Hematopoietic multipotent progenitor cell treated with erythropoietin and hydrocortisone succinate and interleukin-3 and kit ligand, for 4 days (in vitro differentiated cells): ENCODE measurements at regions not wholly inside any gene's neighbourhood (a gene's known extent, or its start where the extent isn't known, plus 50 kb on each side); places are given as distances from the start of the nearest gene placed in this dataset.

Experiments used
- DNase-seq: peaks from one replicate; pipeline ENCODE4 v3.0.0-alpha.2; 2015

DNA sequence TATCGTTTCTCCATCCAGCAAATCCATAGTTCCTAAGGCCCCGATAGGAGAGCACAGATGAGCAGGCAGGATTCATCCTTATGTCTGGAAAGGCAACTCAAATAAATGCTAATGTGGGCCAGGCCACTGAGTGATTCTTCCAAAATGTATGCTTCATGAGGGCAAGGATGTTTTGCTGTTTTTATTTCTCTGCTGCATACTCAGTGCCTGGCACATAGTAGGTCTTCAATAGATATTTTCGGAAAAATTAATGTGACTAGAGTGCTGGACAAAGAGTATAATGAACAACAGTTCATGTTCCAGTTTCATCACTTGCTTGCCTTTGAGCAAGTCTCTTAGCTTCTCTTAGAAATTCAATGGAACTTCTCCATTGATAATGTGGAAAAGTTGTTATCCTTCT lies 357.7 kb downstream of the PRDM2 start:
- no peak for DNase-seq

DNA sequence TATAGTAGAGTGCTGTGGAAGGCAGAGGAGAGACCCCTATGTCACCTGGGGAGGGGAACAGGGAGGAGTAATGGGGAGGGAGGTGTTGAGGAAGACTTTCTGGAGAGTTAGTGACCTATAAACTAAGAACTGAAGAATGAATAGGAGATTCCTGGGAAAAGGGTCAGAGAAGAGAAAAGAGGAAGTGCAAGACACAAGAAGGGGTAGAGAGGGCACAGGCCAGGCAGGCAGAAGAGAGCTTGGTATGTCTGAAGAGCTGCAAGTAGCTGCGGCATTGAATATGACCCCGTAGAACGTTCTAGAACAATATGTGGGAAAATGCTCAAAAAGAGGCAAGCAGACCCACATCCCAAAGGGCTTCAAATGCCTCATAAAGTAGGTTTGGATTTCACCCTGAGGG lies 361.2 kb downstream of the PRDM2 start:
- DNase-seq: no peak

DNA sequence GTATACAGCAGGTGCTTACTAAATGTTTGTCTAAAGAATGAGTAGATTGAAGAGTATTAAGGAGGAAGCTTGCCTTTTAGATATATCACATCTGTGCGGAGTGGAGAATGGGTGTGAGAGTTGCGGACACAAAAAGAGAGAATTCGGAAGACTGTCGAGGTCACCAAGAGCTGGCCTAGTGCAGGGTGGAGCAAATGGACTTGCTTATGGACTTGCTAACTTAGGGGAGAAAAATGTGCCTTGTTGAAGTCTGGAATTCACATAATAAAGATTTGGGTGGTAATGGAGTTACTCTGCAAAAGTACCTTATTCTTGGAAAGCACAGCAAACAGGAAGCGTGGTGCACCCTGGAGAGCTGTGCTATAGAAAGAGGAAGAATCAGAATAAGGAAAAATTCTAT lies 361.7 kb downstream of the PRDM2 start:
- DNase-seq: no peak

GRCh38 chr1:14062669-14063068 lies 362.7 kb downstream of the PRDM2 start:
- DNase-seq: no peak

DNA sequence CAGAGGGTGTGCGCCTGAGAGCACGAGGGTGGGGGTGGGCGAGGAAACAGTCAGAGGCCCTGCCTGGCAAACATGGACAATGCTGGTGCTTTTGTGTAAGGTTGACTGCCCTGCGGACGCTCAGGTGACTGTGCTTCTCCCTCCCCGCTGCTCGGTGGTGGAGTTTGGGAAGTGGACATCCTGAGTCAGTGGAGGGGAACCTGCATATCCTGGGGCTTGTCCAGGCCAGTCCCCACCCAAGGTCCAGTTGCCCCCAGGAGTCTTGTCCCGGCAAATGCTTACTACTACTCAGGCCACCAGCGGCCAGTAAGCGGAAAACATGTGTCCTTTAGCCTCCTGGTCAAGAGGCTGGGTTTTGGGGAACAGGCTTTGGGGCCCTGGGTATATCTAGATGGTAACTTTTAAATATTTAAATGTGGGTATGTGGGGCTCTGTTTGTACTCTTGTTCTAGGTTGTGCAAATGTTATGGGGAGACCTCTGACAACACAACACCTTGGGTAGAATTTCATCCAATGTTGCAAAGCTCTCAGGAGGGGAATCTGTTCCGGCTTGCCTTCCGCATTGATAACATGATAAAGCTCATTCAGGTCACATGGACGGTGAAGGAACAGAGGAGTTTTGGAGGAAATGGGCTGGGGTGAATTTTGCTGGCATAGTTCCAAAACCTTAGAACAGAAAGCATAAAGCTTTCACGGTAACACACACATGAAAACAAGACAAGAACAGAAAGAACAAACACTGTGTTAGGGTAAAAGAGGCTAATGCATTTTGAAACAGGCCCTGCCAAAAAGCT lies 364.9 kb downstream of the PRDM2 start:
- DNase-seq: no peak

DNA sequence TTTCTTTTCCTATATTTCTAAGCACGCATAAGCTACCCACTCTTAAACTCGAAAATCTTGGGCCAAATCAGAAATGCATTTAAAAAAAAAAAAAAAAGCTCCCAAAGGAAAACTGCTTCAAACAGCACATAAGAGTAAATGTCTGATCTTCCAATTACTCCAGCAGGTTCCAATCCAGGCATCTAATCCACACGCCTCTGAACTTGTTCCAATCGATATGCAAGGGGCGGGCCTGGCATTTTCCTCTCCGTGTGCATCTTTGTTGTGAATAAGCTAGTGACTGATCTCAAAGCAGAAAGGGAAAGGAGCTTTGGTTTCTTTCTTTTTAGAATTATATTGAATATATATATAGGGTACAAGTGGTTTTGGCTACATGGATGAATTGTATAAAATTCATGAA lies 365.5 kb downstream of the PRDM2 start:
- DNase-seq: no peak

DNA sequence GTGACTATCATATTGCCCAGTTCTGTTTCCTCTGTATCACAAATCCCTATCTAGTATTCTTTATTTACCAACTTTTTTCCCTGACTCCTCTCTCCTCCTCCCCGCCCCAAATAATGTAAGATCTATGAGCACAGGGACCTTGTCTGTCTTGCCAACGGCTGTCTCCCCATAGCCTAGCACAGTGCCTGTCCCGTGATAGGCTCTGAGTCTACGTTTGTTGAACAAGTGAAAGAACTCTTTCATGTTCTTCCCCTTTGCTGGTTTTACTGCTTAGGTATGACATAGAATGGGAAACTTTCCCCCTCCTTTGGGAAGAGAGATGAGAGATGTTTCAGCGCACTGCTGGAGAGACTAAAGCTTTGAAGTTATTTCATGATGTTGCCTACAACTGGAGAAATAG lies 367.0 kb downstream of the PRDM2 start:
- DNase-seq: no peak

DNA sequence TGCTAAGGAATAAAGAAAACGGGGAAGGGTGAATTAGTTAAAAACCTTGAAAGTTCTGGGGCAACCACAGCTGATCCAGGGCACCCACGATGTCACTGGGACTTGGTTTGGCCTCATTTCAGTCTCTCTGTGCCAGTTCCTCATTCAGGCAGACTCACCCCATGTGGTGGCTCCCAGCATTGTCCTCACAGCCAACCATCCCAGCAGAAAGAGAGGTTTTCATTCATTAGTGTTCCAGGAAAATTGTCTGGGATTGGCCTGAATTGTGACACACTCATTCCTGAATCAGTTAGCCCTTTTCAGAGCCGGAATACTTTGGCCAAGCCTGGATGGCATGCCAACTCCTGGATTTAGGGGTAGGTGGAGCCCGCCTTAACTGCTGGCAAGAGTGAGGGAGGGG lies 367.7 kb downstream of the PRDM2 start:
- no peak for DNase-seq

GRCh38 chr1:14071581-14071980 lies 371.6 kb downstream of the PRDM2 start:
- no peak for DNase-seq

- no peak for DNase-seq
These were observed 380.7 kb downstream of the PRDM2 start for GRCh38 chr1:14080653-14081052.

GRCh38 chr1:14082331-14082730 lies 382.3 kb downstream of the PRDM2 start:
- no peak for DNase-seq

DNA sequence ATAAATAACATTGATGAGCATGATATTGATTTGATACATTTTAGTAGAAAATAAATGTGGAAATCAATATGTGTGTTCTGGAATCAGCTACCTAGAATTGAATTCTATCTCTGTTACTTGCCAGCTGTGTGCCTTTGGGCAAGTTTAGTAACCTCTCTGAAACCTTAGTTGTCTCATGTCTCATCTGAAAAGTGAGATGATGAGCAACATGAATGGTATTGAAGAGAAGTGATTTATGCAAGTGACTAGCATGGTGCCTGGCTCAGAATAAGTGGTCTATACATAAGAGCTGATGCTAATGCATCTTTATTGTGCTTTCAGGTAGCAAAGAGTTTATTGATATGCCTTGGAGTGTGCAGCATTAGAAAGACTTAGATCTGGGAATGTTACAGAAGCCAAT lies 383.3 kb downstream of the PRDM2 start:
- no peak for DNase-seq

GRCh38 chr1:14083706-14084105 lies 383.7 kb downstream of the PRDM2 start:
- no peak for DNase-seq

DNA sequence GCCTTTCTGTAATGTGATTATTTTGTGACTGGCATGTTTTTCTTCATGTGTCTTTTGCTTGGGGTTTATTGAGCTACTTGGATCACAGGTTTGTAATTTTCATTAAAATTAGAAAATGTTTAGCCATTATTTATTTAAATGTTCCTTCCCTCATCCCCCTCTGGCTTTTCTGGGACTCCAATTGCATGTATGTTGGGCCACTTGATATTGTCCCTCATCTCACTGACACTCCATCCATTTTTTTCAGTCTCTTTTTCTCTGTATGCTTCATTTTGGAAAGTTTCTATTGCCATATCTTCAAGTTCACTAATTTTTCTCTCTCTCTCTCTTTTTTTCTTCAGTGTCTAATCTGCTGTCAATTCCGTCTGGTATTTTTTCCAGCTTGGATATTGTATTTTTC lies 390.1 kb downstream of the PRDM2 start:
- DNase-seq: no peak

DNA sequence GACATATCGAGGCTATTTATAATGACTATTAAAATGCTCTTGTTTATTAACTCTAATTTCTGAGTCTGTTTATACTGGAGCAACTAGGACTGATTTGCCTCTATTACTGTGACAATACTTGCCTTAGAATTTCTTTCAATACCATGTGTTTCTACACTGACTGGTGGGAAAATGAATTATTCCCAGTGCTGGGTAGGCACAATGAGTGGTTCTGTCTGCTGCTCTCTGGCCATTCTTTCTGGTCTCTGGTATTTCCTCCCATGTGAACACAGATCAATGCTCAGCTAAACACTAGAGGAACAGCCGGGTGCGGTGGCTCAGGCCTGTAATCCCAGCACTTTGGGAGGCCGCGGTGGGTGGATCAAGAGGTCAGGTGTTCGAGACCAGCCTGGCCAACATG lies 390.5 kb downstream of the PRDM2 start:
- DNase-seq: no peak

GRCh38 chr1:14094611-14095400 lies 394.8 kb downstream of the PRDM2 start:
- DNase-seq: peak; percentile 36

- DNase-seq: no peak
These were observed 398.4 kb downstream of the PRDM2 start for GRCh38 chr1:14098294-14098913.

DNA sequence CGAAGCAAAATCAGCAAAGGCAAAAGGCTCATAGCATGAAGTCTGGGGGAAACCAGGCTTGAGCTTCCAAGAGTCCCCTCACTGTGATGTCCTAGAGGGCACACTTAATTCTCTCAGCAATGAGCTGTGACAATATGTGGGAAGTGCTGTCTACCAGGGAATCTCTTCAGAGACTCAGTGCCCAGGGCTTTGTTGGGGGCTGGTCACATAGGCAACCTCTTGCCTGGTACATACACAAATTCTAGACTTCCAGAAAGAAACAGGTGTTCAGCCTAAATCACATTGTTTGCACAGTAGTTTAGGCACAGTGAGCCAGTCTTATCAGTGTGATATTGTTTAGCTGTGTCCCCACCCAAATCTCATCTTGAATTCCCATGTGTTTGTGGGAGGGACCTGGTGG lies 400.5 kb downstream of the PRDM2 start:
- DNase-seq: no peak

GRCh38 chr1:14100919-14101318 lies 400.9 kb downstream of the PRDM2 start:
- no peak for DNase-seq

GRCh38 chr1:14102180-14102579 lies 402.2 kb downstream of the PRDM2 start:
- DNase-seq: no peak

DNA sequence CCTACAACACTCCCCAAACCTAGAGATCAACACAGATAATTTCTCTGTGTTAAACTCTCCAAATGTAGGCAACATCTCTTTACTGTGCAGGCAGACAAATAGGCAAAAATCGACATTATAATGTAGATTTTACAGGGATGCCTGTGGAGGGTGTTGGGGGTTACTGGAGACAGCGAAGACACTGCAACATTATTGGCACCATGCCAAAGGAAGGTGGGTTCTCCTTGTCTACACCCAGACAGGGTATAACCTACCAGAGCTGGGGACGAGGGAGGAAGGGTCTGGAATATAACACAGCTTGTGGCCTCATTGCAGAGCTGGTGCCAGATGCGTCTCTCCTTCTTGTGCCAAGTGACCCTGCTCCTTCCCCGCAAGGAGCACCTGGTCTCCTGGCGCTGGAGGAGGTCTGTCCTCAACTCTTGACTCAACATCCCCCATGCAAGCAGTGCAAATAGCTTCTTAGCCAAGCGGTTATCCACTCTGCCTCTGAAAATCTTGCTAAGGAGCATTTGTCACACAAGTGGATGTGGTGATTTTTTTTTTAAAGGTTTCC lies 404.0 kb downstream of the PRDM2 start:
- no peak for DNase-seq

DNA sequence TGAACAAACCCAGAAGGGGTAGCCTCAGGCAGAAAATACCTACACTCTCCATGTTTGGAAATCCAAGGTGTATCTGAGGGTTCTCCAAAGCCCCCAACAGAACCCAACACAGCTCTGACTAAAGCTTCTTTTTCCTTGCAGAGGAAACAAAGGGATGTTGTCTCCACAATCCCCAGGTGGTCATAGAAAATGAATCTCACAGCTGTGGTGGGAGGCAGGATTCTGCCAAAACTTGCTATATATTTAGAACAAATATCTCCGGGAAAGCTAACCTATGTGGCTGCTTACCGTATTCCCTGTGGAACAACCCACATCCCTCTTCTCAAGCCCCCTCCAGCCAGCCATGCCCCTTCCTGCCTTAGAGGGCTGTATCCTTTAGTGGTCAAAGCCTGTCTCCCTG lies 406.1 kb downstream of the PRDM2 start:
- DNase-seq: no peak

DNA sequence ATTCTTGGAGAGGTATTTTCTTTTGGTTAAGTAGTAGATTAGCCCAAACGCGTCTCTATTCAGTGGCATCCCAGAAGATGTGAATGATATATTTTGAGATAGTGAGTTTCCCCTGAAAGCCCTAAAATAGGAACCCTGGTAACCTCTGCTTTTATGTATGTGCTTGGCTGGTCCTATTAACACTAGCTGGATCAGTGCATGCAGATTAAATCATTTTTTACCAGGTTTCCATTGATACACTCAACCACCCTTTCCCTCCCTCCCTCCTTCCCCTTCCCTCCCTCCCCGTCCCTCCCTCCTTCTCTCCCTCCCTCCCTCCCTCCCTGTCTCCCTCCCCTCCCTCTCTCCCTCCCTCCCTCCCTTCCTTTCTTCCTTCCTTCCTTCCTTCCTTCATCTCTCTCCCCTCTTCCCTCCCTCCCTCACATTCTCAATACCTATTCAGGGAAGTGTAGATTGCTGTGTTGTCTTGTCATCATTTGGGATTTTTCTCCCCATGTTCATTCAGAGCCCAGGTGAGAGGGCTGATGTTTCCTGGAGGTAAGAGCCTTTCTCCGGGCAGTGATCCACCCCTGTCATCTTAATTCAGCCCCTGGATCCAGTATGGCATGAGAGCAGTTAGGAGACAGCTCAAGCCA lies 406.8 kb downstream of the PRDM2 start:
- no peak for DNase-seq
